ENCODE measurements at regions not wholly inside any gene's neighbourhood (a gene's known extent, or its start where the extent isn't known, plus 50 kb on each side); places are given as distances from the start of the nearest gene placed in this dataset.
"Not testable (repeated sequence)": the region's sequence is repeated elsewhere in the genome, so short reads cannot be mapped to it uniquely, and the experiment has no call there.

DNA sequence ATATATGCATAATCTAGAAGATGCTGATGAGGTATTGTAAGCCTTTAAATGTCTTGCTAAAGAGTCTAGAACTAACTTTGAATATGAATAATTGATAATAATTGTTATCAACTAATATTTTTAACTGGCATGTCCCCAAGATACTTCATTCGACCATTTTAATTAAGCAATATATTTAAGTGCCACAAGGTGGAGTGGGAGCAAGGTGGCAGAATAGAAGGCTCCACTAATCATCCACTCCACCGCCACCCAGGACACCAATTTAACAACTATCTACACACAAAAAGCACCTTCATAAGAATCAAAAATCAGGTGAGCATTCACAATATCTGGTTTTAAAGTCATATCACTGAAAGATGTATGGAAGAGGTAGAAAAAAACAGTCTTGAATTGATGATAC lies 409.6 kb downstream of the SEC23A start:
- DNase-seq, result no peak

DNA sequence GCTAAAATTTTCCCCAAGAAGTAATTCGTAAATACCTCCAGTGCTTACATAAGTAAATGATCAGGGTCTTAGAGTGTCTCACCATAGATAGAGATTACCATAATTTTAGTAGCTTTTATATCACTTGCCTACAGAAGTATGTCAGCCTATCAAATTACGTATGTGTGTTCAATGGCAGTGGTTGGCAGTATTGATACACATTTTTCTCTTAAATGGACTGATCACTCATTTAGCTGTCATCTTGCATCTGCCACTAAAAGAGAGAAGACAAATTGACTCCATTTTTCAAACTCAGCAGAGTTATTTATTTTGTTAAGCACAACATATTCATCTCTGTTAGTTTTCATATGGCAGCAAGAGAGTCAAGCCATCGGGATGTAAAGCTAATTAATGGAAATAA lies 413.1 kb upstream of the CLEC14A start:
- DNase-seq, result no peak

GRCh38 chr14:38663382-38663781 lies 407.5 kb upstream of the CLEC14A start:
- DNase-seq, result no peak

- no peak for DNase-seq
Measured at GRCh38 chr14:38662781-38663180, 406.9 kb upstream of the CLEC14A start.

GRCh38 chr14:38646391-38646790 lies 390.5 kb upstream of the CLEC14A start:
- DNase-seq, result no peak

DNA sequence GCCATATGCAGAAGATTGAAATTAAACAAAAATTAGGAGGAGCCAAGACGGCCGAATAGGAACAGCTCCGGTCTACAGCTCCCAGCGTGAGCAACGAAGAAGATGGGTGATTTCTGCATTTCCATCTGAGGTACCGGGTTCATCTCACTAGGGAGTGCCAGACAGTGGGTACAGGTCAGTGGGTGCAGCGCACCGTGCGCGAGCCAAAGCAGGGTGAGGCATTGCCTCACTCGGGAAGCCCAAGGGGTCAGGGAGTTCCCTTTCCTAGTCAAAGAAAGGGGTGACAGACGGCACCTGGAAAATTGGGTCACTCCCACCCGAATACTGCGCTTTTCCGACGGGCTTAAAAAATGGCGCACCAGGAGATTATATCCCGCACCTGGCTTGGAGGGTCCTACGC lies 379.0 kb upstream of the CLEC14A start:
- not testable (repeated sequence) for DNase-seq

DNA sequence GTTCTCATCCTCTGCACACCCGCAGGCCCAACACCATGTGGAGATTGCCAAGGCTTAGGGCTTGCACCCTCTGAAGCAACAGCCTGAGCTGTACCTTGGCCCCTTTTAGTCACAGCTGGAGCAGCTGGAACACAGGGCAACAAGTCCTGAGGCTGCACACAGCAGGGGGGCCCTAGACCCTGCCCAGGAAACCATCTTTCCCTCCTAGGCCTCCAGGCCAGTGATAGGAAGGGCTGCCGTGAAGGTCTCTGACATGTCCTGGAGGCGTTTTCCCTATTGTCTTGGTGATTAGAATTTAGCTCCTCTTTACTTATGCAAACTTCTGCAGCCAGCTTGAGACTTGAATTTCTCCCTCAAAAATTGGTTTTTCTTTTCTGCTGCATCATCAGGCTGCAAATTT lies 373.5 kb upstream of the CLEC14A start:
- DNase-seq, result no peak

- DNase-seq, result no peak
Measured at GRCh38 chr14:38627163-38627562, 371.3 kb upstream of the CLEC14A start.

- no peak for DNase-seq
Measured at GRCh38 chr14:38623661-38624060, 367.8 kb upstream of the CLEC14A start.

GRCh38 chr14:38618514-38618913 lies 362.6 kb upstream of the CLEC14A start:
- DNase-seq, result no peak

- no peak for DNase-seq
Measured at GRCh38 chr14:38616959-38617358, 361.1 kb upstream of the CLEC14A start.

- no peak for DNase-seq
Measured at GRCh38 chr14:38611928-38612327, 356.0 kb upstream of the CLEC14A start.

DNA sequence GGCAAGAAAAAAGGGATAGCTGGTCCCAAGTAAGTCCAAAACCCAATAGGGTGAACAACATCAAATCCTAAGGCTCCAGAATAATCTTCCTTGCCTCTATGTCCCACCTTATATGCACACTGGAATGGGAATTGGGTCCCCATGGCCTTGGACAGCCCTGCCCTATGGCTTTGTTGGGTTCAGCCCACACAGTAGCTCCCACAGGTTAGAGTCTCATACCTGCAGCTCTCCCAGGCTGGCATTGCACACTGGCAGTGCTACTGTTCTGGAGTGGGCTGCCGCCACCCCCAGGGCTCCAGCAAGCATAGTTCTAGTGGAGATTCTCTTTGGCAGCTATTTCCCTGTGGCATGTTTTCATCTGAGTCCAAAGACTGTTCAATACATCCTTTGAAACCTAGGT lies 352.4 kb upstream of the CLEC14A start:
- DNase-seq, result no peak

DNA sequence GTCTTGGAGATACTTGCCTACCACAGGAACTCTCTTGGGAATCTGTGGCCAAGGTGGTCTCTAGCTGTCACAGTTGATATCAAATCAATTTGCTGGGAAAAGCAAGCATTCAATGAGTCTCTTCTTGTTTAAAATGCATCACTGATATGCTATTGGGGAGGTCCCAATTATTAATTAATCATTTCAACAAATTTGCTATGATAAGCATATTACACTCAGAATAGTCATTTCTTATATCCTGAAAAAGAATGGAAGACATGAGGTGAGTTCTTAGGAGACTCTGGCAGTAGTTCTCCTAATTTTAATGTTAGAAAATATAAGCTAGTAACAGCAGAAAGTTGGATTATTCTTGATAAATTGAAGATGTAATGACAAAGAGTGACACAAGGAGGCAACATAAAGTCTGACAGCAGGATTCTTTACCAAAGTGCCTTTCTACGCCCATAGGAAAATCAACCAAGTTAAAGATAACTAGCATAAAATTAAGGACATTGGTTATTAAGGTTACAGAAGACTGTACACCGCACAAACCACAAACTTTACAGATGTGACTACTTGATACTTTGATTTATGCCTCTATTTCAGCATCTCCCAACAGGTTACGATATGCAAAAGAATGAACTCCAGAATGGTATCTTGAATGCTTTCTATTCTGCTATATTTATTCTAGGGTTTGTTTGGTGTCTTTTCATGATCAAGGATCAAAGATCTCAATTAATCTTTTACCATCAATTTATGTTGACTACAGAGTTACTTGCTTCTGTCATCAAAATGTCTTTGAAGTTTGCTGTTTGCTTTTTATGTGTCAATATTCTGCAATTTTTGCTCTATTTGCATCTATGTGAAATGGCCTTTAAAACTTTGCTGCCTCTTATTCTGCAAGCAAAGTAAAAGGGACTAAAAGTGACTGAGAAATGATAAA lies 349.6 kb upstream of the CLEC14A start:
- DNase-seq, result no peak

- not testable (repeated sequence) for DNase-seq
Measured at GRCh38 chr14:38600572-38600971, 344.7 kb upstream of the CLEC14A start.

- DNase-seq, result no peak
Measured at GRCh38 chr14:38593476-38593875, 337.6 kb upstream of the CLEC14A start.

DNA sequence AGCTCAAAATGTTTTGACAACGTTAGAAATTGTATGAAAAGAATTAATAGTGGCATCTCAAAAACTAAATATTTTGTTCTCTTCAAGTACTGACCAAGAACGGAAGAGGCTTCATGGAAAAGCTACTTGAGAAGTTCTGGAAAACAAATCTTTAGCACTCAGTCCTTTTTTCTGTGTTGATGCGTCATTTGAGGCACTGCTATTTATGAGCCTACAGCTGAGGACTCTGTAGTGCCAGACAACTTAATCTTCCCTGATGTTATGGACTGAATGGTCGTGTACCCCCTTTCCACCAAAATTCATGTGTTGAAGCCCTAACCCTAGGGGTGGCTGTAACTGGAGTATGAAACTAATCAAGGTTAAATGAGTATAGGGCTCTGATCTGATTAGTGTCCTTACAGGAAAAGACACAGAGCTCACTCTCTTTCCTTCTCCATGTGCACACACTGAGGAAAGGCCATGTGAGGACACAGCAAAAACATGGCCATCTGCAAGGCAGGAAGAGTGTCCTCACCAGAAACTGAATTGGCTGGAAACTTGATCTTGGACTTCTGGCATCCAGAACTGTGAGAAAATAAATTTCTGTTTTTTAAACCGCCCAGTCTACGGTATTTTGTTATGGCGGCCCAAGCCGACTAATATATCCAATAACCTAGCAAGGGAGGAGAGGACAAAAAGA lies 337.0 kb upstream of the CLEC14A start:
- no peak for DNase-seq

- DNase-seq, result no peak
Measured at GRCh38 chr14:38589747-38590350, 334.0 kb upstream of the CLEC14A start.

- no peak for DNase-seq
Measured at GRCh38 chr14:38583471-38583870, 327.6 kb upstream of the CLEC14A start.

GRCh38 chr14:38578278-38578681 lies 322.4 kb upstream of the CLEC14A start:
- DNase-seq, result no peak

DNA sequence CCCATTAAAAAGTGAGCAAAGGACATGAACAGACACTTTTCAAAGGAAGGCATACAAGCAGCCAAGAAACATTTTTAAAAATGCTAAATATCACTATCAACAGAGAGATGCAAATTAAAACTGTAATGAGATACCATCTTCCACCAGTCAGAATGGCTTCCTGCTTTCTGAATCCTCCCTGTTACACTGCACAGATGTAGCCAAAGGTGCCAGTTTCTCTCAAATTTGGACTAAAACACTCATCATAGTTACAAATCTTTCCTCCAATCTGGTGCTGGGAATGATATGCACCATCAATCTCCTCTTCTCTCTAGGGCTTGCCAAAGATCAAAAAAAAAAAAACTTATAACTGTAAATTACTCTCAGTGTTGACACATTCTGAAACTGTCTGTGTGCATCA lies 311.8 kb upstream of the CLEC14A start:
- no peak for DNase-seq

- no peak for DNase-seq
Measured at GRCh38 chr14:38561657-38562056, 305.8 kb upstream of the CLEC14A start.

- DNase-seq, result no peak
Measured at GRCh38 chr14:38559711-38560110, 303.8 kb upstream of the CLEC14A start.

- DNase-seq, result not testable (repeated sequence)
Measured at GRCh38 chr14:38557391-38557790, 301.5 kb upstream of the CLEC14A start.
